Prostate gland (tissue), 2 donors: ENCODE measurements at regions not wholly inside any gene's neighbourhood (a gene's known extent, or its start where the extent isn't known, plus 50 kb on each side); places are given as distances from the start of the nearest gene placed in this dataset.

Experiments
- CTCF ChIP-seq, 4 experiments: fragments of 200-600 bp in 2 of 4; fragments of 450-650 bp in 2 of 4; sonication (generic) in 2 of 4; IDR thresholded peaks; 1 replicate in 3 of 4; 2 replicates in 1 of 4; pipeline ENCODE4 v1.5.1; 2016 to 2019; ENCODE audit warnings: antibody characterized with exemption in 4 of 4, mild to moderate bottlenecking in 2 of 4, moderate library complexity in 2 of 4
- POLR2A ChIP-seq: fragments of 450-650 bp; IDR thresholded peaks from one replicate; pipeline ENCODE4 v1.6.1; 2016; ENCODE audit warnings: antibody characterized with exemption, mild to moderate bottlenecking
- POLR2AphosphoS5 ChIP-seq: sonication (generic); formaldehyde crosslinking; IDR thresholded peaks from one replicate; pipeline ENCODE4 v1.6.1; 2017; ENCODE audit warnings: antibody characterized with exemption

- TF ChIP-seq CTCF (IDR thresholded peaks at IDR 0.05) (no peak), POLR2A (no peak), POLR2AphosphoS5 (no peak)
These were observed 134.7 kb downstream of the LYPLAL1 start for GRCh38 chr1:219308367-219308766.
